K562 (cell line): ENCODE measurements at regions not wholly inside any gene's neighbourhood (a gene's known extent, or its start where the extent isn't known, plus 50 kb on each side); places are given as distances from the start of the nearest gene placed in this dataset.

Experiments used
- ATAC-seq: fragments of 200-7000 bp; cut with Tn5 transposase; 3 replicates; pipeline ENCODE4 v1.9.1; 2020; ENCODE audit warnings: moderate library complexity
- BruUV-seq: library from RNA; stranded (reverse); fragments of 400-500 nt; replicated peaks from 2 replicates; lab custom pipeline; 2021; lab: Mats Ljungman, UMichigan
- CTCF ChIA-PET: fragments of 300-600 bp; formaldehyde crosslinking; extraction: SDS; loops from one replicate; lab custom pipeline; 2021; ENCODE audit warnings: low intra/inter-chr PET ratio; lab: Yijun Ruan, JAX
- POLR2A ChIA-PET: fragments of 300-600, 350-650 bp; sonication (Branson Sonifier 250); formaldehyde crosslinking; extraction: SDS; loops from one replicate; lab custom pipeline; 2021; ENCODE audit warnings: antibody characterized with exemption, inconsistent platforms; lab: Yijun Ruan, JAX
- DNase-seq, 4 experiments: peaks; one replicate each; pipeline versions ENCODE4 v3.0.0 to v3.0.0-alpha.2; 2011 to 2018; ENCODE audit warnings: low spot score in 3 of 4, mixed read lengths in 3 of 4; ENCODE audit errors: extremely low read depth in 1 of 4
- FAIRE-seq: peaks from 2 replicates; lab custom pipeline; 2011; peaks lifted over from hg19 to GRCh38; lab: Jason Lieb, UNC
- H2AFZ ChIP-seq: 2 replicates; pipeline ENCODE4 v1.6.0; 2011; ENCODE audit warnings: low read depth, low read length, control low read depth, inconsistent platforms
- H3K27ac ChIP-seq: fragments of 200-600 bp; 3 replicates; pipeline ENCODE4 v1.8.0; 2011; ENCODE audit warnings: low read depth, mild to moderate bottlenecking, control low read depth, inconsistent platforms, low read length, moderate library complexity, mixed read lengths; ENCODE audit errors: extremely low read depth
- H3K27me3 ChIP-seq, 2 experiments: fragments of 300-600 bp in 1 of 2; 2 replicates in 1 of 2; 3 replicates in 1 of 2; pipeline versions ENCODE4 v1.6.0 to v1.8.0; 2011; ENCODE audit warnings: inconsistent platforms in 2 of 2, low read length in 2 of 2, mild to moderate bottlenecking in 1 of 2, mixed read lengths in 1 of 2, moderate library complexity in 1 of 2; ENCODE audit not compliant: control insufficient read depth in 2 of 2, insufficient read depth in 2 of 2
- H3K36me3 ChIP-seq: fragments of 300-600 bp; 3 replicates; pipeline ENCODE4 v1.8.0; 2011; ENCODE audit warnings: mild to moderate bottlenecking, low read length, inconsistent platforms; ENCODE audit not compliant: control insufficient read depth, insufficient read depth
- H3K4me1 ChIP-seq, 2 experiments: fragments of 200-600 bp in 1 of 2; replicated peaks in 1 of 2; 2 replicates in 1 of 2; 3 replicates in 1 of 2; pipeline versions ENCODE4 v1.5.1 to v1.8.0; 2011; ENCODE audit warnings: inconsistent platforms in 2 of 2, low read length in 2 of 2, mild to moderate bottlenecking in 1 of 2, mixed read lengths in 1 of 2, moderate library complexity in 1 of 2; ENCODE audit not compliant: control insufficient read depth in 2 of 2, insufficient read depth in 2 of 2
- H3K4me2 ChIP-seq: 2 replicates; pipeline ENCODE4 v1.6.1; 2011; ENCODE audit warnings: low read length, control low read depth, inconsistent platforms, mixed read lengths; ENCODE audit not compliant: insufficient read depth
- H3K4me3 ChIP-seq: fragments of 200-600 bp; sonication (generic), shearing (Covaris generic); 2 replicates; pipeline ENCODE4 v1.5.1; 2016; ENCODE audit warnings: control low read depth, inconsistent platforms
- H3K79me2 ChIP-seq: fragments of 200-600 bp; 3 replicates; pipeline ENCODE4 v1.8.0; 2011; ENCODE audit warnings: low read length, inconsistent platforms; ENCODE audit not compliant: control insufficient read depth, insufficient read depth
- H3K9ac ChIP-seq, 2 experiments: 2 replicates each; pipeline versions ENCODE4 v1.6.0 to v1.6.1; 2011; ENCODE audit warnings: low read depth in 2 of 2, low read length in 2 of 2, control low read depth in 1 of 2, inconsistent platforms in 1 of 2, mild to moderate bottlenecking in 1 of 2, mixed read lengths in 1 of 2; ENCODE audit not compliant: insufficient read depth in 1 of 2
- H3K9me1 ChIP-seq: one replicate; pipeline ENCODE4 v1.6.0; 2011; ENCODE audit warnings: inconsistent platforms, mild to moderate bottlenecking, low read length, moderate library complexity; ENCODE audit not compliant: control insufficient read depth, insufficient read depth
- H3K9me3 ChIP-seq: replicated peaks from 2 replicates; pipeline ENCODE4 v1.5.1; 2011; ENCODE audit warnings: low read depth, low read length, inconsistent platforms; ENCODE audit not compliant: control insufficient read depth, insufficient read depth
- H4K20me1 ChIP-seq: replicated peaks from 2 replicates; pipeline ENCODE4 v1.6.1; 2011; ENCODE audit warnings: low read length, inconsistent platforms, mixed read lengths; ENCODE audit not compliant: control insufficient read depth, insufficient read depth
- BRF1 ChIP-seq: IDR thresholded peaks from 3 replicates; pipeline ENCODE4 v1.6.1; 2011; ENCODE audit warnings: borderline replicate concordance, mild to moderate bottlenecking; ENCODE audit not compliant: insufficient read length; ENCODE audit errors: extremely low read depth
- KLF1 ChIP-seq: fragments of 450-650 bp; IDR thresholded peaks from 2 replicates; pipeline ENCODE4 v1.6.1; 2016; ENCODE audit warnings: missing genetic modification characterization, missing compliant biosample characterization
- MCM5 ChIP-seq: fragments of 450-650 bp; IDR thresholded peaks from 2 replicates; pipeline ENCODE4 v1.6.1; 2016; ENCODE audit warnings: low read depth
- MEIS2 ChIP-seq: fragments of 450-650 bp; IDR thresholded peaks from 2 replicates; pipeline ENCODE4 v1.6.1; 2014; ENCODE audit warnings: mild to moderate bottlenecking; ENCODE audit not compliant: partially characterized antibody
- MYC ChIP-seq, 2 experiments: fragments of 250-450 bp in 1 of 2; sonication (Bioruptor Pico) in 1 of 2; IDR thresholded peaks; 2 replicates each; pipeline versions ENCODE4 v1.5.1 to v1.6.1; 2012 to 2021; ENCODE audit warnings: low read depth in 2 of 2, borderline replicate concordance in 1 of 2, improper control_type of control experiment in 1 of 2, low read length in 1 of 2, mild to moderate bottlenecking in 1 of 2, moderate library complexity in 1 of 2
- PURB ChIP-seq: sonication (generic); formaldehyde crosslinking; IDR thresholded peaks from 2 replicates; pipeline ENCODE4 v1.9.0; 2021; ENCODE audit warnings: low read depth, mild to moderate bottlenecking, missing genetic modification reagents
- SMAD1 ChIP-seq: fragments of 150-350 bp; IDR thresholded peaks from 2 replicates; pipeline ENCODE4 v1.6.1; 2014; ENCODE audit warnings: low read length, low read depth; ENCODE audit not compliant: partially characterized antibody
- XRCC3 ChIP-seq: fragments of 450-650 bp; IDR thresholded peaks from 2 replicates; pipeline ENCODE4 v1.6.1; 2017; ENCODE audit warnings: mild to moderate bottlenecking, moderate library complexity
- ZBTB7A ChIP-seq: IDR thresholded peaks from 2 replicates; pipeline ENCODE4 v1.6.1; 2011; ENCODE audit warnings: low read depth, mild to moderate bottlenecking, low read length, moderate library complexity, borderline replicate concordance; ENCODE audit not compliant: control insufficient read depth
- ZKSCAN1 ChIP-seq: fragments of 150-350 bp; IDR thresholded peaks from 2 replicates; pipeline ENCODE4 v1.6.1; 2016; ENCODE audit warnings: low read depth, low read length
- WGBS: fragments of 100-300 bp; shearing (Covaris generic); methylation state at CpG from one replicate; pipeline ENCODE4 v1.1.6; 2016; ENCODE audit warnings: low coverage, mixed read lengths; ENCODE audit not compliant: insufficient coverage; ENCODE audit errors: missing lambda C conversion rate; 5-methylcytosine and 5-hydroxymethylcytosine counted together
- in situ Hi-C: fragments of 300-500 bp; cut with MboI; formaldehyde crosslinking; loops from 4 replicates; pipeline ENCODE4 v1.15.0; 2018; ENCODE audit warnings: inconsistent platforms, mixed read lengths
- intact Hi-C: fragments of 100-400 bp; cut with micrococcal nuclease; formaldehyde crosslinking; loops from 2 replicates; pipeline ENCODE4 v1.14.2; 2022

DNA sequence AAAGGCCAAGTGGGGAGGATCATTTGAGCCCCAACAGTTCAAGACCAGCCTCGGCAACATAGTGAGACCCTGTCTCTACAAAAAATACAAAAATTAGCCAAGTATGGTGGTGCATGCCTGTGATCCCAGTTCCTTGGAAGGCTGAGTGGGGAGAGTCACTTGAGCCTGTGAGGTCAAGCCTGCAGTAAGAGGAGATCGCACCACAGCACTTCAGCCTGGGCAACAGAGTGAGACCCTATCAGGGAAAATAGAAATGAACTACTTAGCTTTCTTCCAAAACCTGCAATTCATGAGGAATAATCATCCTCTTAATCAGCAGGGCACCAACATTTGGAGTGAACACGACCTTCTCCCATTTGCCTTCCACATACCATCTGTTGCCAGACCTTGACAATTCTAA is 96.1 kb downstream of the OR2K2 start:
- no peak for FAIRE-seq
- Histone ChIP-seq H2AFZ (no peak overlapping the region), H3K27me3 (no peaks in the 10 kb centered on the region), H3K9me1 (no peaks in the 10 kb centered on the region), H3K9ac (no peak overlapping the region), H3K79me2 (no peaks in the 10 kb centered on the region), H3K36me3 (no peaks in the 10 kb centered on the region), H3K27ac (no peak overlapping the region), H3K4me1 (no peaks in the 10 kb centered on the region), H3K4me3 (no peak overlapping the region), H3K9me3 (no peaks in the 10 kb centered on the region), H4K20me1 (no peaks in the 10 kb centered on the region), H3K4me2 (no peak overlapping the region)
- CTCF ChIA-PET, result no interaction called here
- DNase-seq, result no peak
- BruUV-seq, result no TSS peak
- POLR2A ChIA-PET, result no interaction called here
- no peak for ATAC-seq
- in situ Hi-C loops (no loop called here), intact Hi-C loops (no loop called here)
- TF ChIP-seq PURB (no peak), SMAD1 (no peak), KLF1 (no peak), MYC (IDR thresholded peaks at IDR 0.05; ENCODE audit: low read depth, low read length) (no peak), MYC (CRISPR knock-in tag; IDR thresholded peaks at IDR 0.05; ENCODE audit: borderline replicate concordance, low read depth) (no peak), ZBTB7A (no peak), MCM5 (no peak), XRCC3 (no peak), MEIS2 (no peak), ZKSCAN1 (no peak), BRF1 (no peak)
- WGBS, result 3% methylated on average over 3 of the region's 3 CpGs
